22Rv1 (cell line): ENCODE measurements at regions not wholly inside any gene's neighbourhood (a gene's known extent, or its start where the extent isn't known, plus 50 kb on each side); places are given as distances from the start of the nearest gene placed in this dataset.

Source experiments
- CTCF ChIP-seq: fragments of 450-650 bp; IDR thresholded peaks from 2 replicates; pipeline ENCODE4 v1.5.1; 2017; ENCODE audit warnings: mild to moderate bottlenecking
- ZFX ChIP-seq: fragments of 450-650 bp; IDR thresholded peaks from 2 replicates; pipeline ENCODE4 v1.6.1; 2017; ENCODE audit warnings: antibody characterized with exemption, borderline replicate concordance

- TF ChIP-seq CTCF, result no peak
- no peak for TF ChIP-seq ZFX
These were observed 308.6 kb downstream of the RNF144A start for GRCh38 chr2:7225848-7226247.
